HEK293T (cell line): ENCODE measurements at regions not wholly inside any gene's neighbourhood (a gene's known extent, or its start where the extent isn't known, plus 50 kb on each side); places are given as distances from the start of the nearest gene placed in this dataset.

Experiments used
- CTCF ChIA-PET: fragments of 350-600 bp; formaldehyde crosslinking; extraction: SDS; loops from one replicate; lab custom pipeline; 2021; ENCODE audit warnings: antibody characterized with exemption, inconsistent platforms; lab: Yijun Ruan, JAX
- POLR2A ChIA-PET: fragments of 350-600 bp; formaldehyde crosslinking; extraction: SDS; loops from one replicate; lab custom pipeline; 2020; ENCODE audit warnings: antibody characterized with exemption, inconsistent platforms; lab: Yijun Ruan, JAX
- DNase-seq: peaks from one replicate; pipeline ENCODE4 v3.0.0; 2012; ENCODE audit warnings: mixed read lengths; ENCODE audit errors: extremely low spot score
- ARNT ChIP-seq: fragments of 450-650 bp; IDR thresholded peaks from 2 replicates; pipeline ENCODE4 v1.6.1; 2017; ENCODE audit warnings: mild to moderate bottlenecking
- BHLHE40 ChIP-seq: fragments of 450-650 bp; IDR thresholded peaks from 2 replicates; pipeline ENCODE4 v1.6.1; 2016; ENCODE audit warnings: mild to moderate bottlenecking, moderate library complexity, borderline replicate concordance
- CTBP1 ChIP-seq: fragments of 450-650 bp; IDR thresholded peaks from 2 replicates; pipeline ENCODE4 v1.6.1; 2016; ENCODE audit warnings: borderline replicate concordance
- ELF4 ChIP-seq: fragments of 450-650 bp; IDR thresholded peaks from 2 replicates; pipeline ENCODE4 v1.6.1; 2017; ENCODE audit warnings: antibody characterized with exemption
- FOXA1 ChIP-seq: fragments of 450-650 bp; IDR thresholded peaks from 2 replicates; pipeline ENCODE4 v1.6.1; 2016; ENCODE audit warnings: mild to moderate bottlenecking
- FOXK2 ChIP-seq: fragments of 450-650 bp; IDR thresholded peaks from 2 replicates; pipeline ENCODE4 v1.6.1; 2016; ENCODE audit warnings: mild to moderate bottlenecking
- FOXM1 ChIP-seq: fragments of 450-650 bp; IDR thresholded peaks from 2 replicates; pipeline ENCODE4 v1.6.1; 2017; ENCODE audit warnings: mild to moderate bottlenecking, borderline replicate concordance
- HDGF ChIP-seq: fragments of 450-650 bp; IDR thresholded peaks from 2 replicates; pipeline ENCODE4 v1.6.1; 2017; ENCODE audit warnings: antibody characterized with exemption, borderline replicate concordance
- L3MBTL2 ChIP-seq: fragments of 450-650 bp; conservative IDR thresholded peaks from 2 replicates; pipeline ENCODE4 v1.6.1; 2016; ENCODE audit warnings: mild to moderate bottlenecking
- LEF1 ChIP-seq: fragments of 450-650 bp; IDR thresholded peaks from 2 replicates; pipeline ENCODE4 v1.6.1; 2017; ENCODE audit warnings: mild to moderate bottlenecking, borderline replicate concordance
- NFRKB ChIP-seq: fragments of 450-650 bp; IDR thresholded peaks from 2 replicates; pipeline ENCODE4 v1.6.1; 2016; ENCODE audit warnings: mild to moderate bottlenecking, moderate library complexity
- PKNOX1 ChIP-seq: fragments of 450-650 bp; IDR thresholded peaks from 2 replicates; pipeline ENCODE4 v1.6.1; 2016
- SP1 ChIP-seq: fragments of 450-650 bp; IDR thresholded peaks from 2 replicates; pipeline ENCODE4 v1.6.1; 2017
- SUZ12 ChIP-seq: fragments of 450-650 bp; IDR thresholded peaks from 2 replicates; pipeline ENCODE4 v1.6.1; 2016; ENCODE audit warnings: mild to moderate bottlenecking
- TARDBP ChIP-seq: fragments of 450-650 bp; IDR thresholded peaks from 2 replicates; pipeline ENCODE4 v1.6.1; 2016
- ZNF384 ChIP-seq: fragments of 450-650 bp; IDR thresholded peaks from 2 replicates; pipeline ENCODE4 v1.6.1; 2016

GRCh38 chr2:129585760-129586159, 393.7 kb upstream of the RAB6C start:
- CTCF ChIA-PET: no interaction called here

GRCh38 chr2:129587426-129588064, 391.9 kb upstream of the RAB6C start:
- ChIA-PET POLR2A (no interaction called here), CTCF (no interaction called here)
- DNase-seq: no peak
- no peak for TF ChIP-seq SP1
- TF ChIP-seq HDGF: no peak
- no peak for TF ChIP-seq CTBP1
- no peak for TF ChIP-seq SUZ12
- TF ChIP-seq L3MBTL2: no peak
- TF ChIP-seq TARDBP: no peak
- TF ChIP-seq ZNF384: no peak
- TF ChIP-seq LEF1: no peak
- no peak for TF ChIP-seq ARNT
- TF ChIP-seq FOXA1: no peak
- TF ChIP-seq PKNOX1: no peak
- TF ChIP-seq ELF4: no peak
- TF ChIP-seq FOXK2: no peak

More at GRCh38 chr2:129585760-129586159, 393.7 kb upstream of the RAB6C start:
- TF ChIP-seq FOXA1 (no peak), ELF4 (no peak), SP1 (no peak), NFRKB (no peak), LEF1 (no peak), HDGF (no peak), SUZ12 (no peak), TARDBP (no peak), CTBP1 (no peak), ZNF384 (no peak), BHLHE40 (no peak), ARNT (no peak), FOXM1 (no peak), FOXK2 (no peak), L3MBTL2 (no peak), PKNOX1 (no peak)
- no peak for DNase-seq
- POLR2A ChIA-PET: no interaction called here

GRCh38 chr2:129604560-129604959, 374.9 kb upstream of the RAB6C start:
- ChIA-PET POLR2A (no interaction called here), CTCF (no interaction called here)
- no peak for TF ChIP-seq HDGF
- no peak for TF ChIP-seq CTBP1
- no peak for TF ChIP-seq FOXM1
- DNase-seq: no peak

- TF ChIP-seq ELF4 (no peak), TARDBP (no peak), ZNF384 (no peak), FOXM1 (no peak), CTBP1 (no peak), L3MBTL2 (no peak), PKNOX1 (no peak)
- CTCF ChIA-PET: no interaction called here
- POLR2A ChIA-PET: no interaction called here
- DNase-seq: no peak
Measured at GRCh38 chr2:129605646-129606045, 373.8 kb upstream of the RAB6C start.

- CTCF ChIA-PET: no interaction called here
- no peak for TF ChIP-seq FOXA1
- TF ChIP-seq L3MBTL2: no peak
- no peak for TF ChIP-seq SP1
- TF ChIP-seq FOXK2: no peak
- TF ChIP-seq CTBP1: no peak
- no peak for TF ChIP-seq TARDBP
- TF ChIP-seq HDGF: no peak
- no peak for TF ChIP-seq BHLHE40
- TF ChIP-seq ZNF384: no peak
- TF ChIP-seq NFRKB: no peak
- no peak for TF ChIP-seq PKNOX1
- TF ChIP-seq SUZ12: no peak
- no peak for TF ChIP-seq LEF1
- TF ChIP-seq FOXM1: no peak
- TF ChIP-seq ARNT: no peak
- no peak for TF ChIP-seq ELF4
- no peak for DNase-seq
- POLR2A ChIA-PET: no interaction called here
Measured at GRCh38 chr2:129606496-129607270, 372.8 kb upstream of the RAB6C start.
